Fibroblast of lung (primary cell): ENCODE measurements at regions not wholly inside any gene's neighbourhood (a gene's known extent, or its start where the extent isn't known, plus 50 kb on each side); places are given as distances from the start of the nearest gene placed in this dataset.

Source experiments
- CTCF ChIP-seq, 2 donors: IDR thresholded peaks in 1 of 2; conservative IDR thresholded peaks in 1 of 2; 1 replicate in 1 of 2; 2 replicates in 1 of 2; pipeline ENCODE4 v1.5.1; 2011 to 2012; ENCODE audit warnings: low read length in 2 of 2, control low read depth in 1 of 2, inconsistent platforms in 1 of 2, low read depth in 1 of 2, mild to moderate bottlenecking in 1 of 2
- EZH2 ChIP-seq: IDR thresholded peaks from 2 replicates; pipeline ENCODE4 v1.5.1; 2012; ENCODE audit warnings: low read length, control low read depth, mild to moderate bottlenecking; ENCODE audit errors: missing control alignments

GRCh38 chr3:105996781-105997180, 128.0 kb upstream of the CBLB start:
- TF ChIP-seq CTCF (conservative IDR thresholded peaks at IDR 0.05 in 1 of 2, IDR thresholded peaks at IDR 0.05 in 1 of 2; ENCODE audit: low read depth in 1 of 2, low read length in 2 of 2) (no peak), EZH2 (no peak)
